Stimulated activated naive CD4-positive, alpha-beta T cell (primary cell): ENCODE measurements at regions not wholly inside any gene's neighbourhood (a gene's known extent, or its start where the extent isn't known, plus 50 kb on each side); places are given as distances from the start of the nearest gene placed in this dataset.

Experiments
- DNase-seq, 6 experiments: peaks; one replicate each; lab custom pipeline; 2025; lab: John Stamatoyannopoulos, UW

GRCh38 chr5:56549096-56549886 is 266.1 kb upstream of the MAP3K1 start:
- no peak for DNase-seq

- no peak for DNase-seq
Observed at GRCh38 chr5:56545016-56545415, 270.3 kb upstream of the MAP3K1 start.

GRCh38 chr5:56543441-56544388 is 271.6 kb upstream of the MAP3K1 start:
- no peak for DNase-seq

- no peak for DNase-seq
Observed at GRCh38 chr5:56540266-56540665, 275.1 kb upstream of the MAP3K1 start.

- DNase-seq, result no peak
Observed at GRCh38 chr5:56538580-56538979, 276.8 kb upstream of the MAP3K1 start.

- no peak for DNase-seq
Observed at GRCh38 chr5:56535347-56535746, 280.0 kb upstream of the MAP3K1 start.

GRCh38 chr5:56534102-56534829 is 281.1 kb upstream of the MAP3K1 start:
- DNase-seq, result no peak

GRCh38 chr5:56532466-56532865 is 282.9 kb upstream of the MAP3K1 start:
- peak in 1 of 6 experiments; percentile 9 for DNase-seq

- DNase-seq, result no peak
Observed at GRCh38 chr5:56530626-56531138, 284.7 kb upstream of the MAP3K1 start.

GRCh38 chr5:56529666-56530430 is 285.5 kb upstream of the MAP3K1 start:
- no peak for DNase-seq

- DNase-seq, result no peak
Observed at GRCh38 chr5:56527174-56527573, 288.2 kb upstream of the MAP3K1 start.

GRCh38 chr5:56525113-56525512 is 290.2 kb upstream of the MAP3K1 start:
- no peak for DNase-seq

GRCh38 chr5:56523790-56524575 is 290.9 kb upstream of the ANKRD55 start:
- DNase-seq, result no peak

- DNase-seq, result no peak
Observed at GRCh38 chr5:56522960-56523359, 289.8 kb upstream of the ANKRD55 start.

GRCh38 chr5:56522169-56522568 is 289.0 kb upstream of the ANKRD55 start:
- DNase-seq, result no peak

- DNase-seq, result no peak
Observed at GRCh38 chr5:56520986-56521730, 288.0 kb upstream of the ANKRD55 start.

- no peak for DNase-seq
Observed at GRCh38 chr5:56518820-56519219, 285.7 kb upstream of the ANKRD55 start.

GRCh38 chr5:56517011-56517416 is 283.9 kb upstream of the ANKRD55 start:
- peak in 2 of 6 experiments; percentile 11 to 13 for DNase-seq

GRCh38 chr5:56516441-56516840 is 283.3 kb upstream of the ANKRD55 start:
- no peak for DNase-seq

GRCh38 chr5:56516035-56516434 is 282.9 kb upstream of the ANKRD55 start:
- DNase-seq, result no peak
